ENCODE measurements at regions not wholly inside any gene's neighbourhood (a gene's known extent, or its start where the extent isn't known, plus 50 kb on each side); places are given as distances from the start of the nearest gene placed in this dataset.

- no peak overlapping the region for H3K4me3 ChIP-seq (replicated peaks; ENCODE audit: low read depth, low read length)
- TF ChIP-seq CTCF (IDR thresholded peaks at IDR 0.05; ENCODE audit: low read depth, low read length, missing control alignments): no peak
- DNase-seq (ENCODE audit: extremely low read depth, low read depth): no peak
These were observed 521.3 kb upstream of the TMEM132C start for GRCh38 chr12:127745469-127746212.

DNA sequence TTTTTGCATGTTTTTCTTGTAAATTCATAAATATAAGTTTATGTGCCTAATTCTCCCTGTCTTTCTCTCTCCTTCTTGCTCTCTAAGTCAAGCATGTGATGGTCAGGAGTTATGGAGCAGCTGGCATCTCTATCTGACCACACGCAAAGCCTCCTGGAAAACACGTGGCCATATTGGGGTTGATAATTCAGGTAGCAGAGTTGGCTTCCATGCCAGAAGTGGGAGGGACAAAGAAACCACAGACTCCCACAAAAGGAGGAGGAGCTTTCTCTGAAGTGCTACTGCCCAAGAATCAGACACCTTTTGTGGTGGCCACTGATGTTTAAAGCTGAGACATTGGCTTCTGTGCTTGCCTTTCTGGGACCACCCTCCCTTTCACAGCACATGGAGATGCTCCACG, 517.6 kb upstream of the TMEM132C start:
- no peak for DNase-seq (ENCODE audit: extremely low read depth, low read depth)
- no peak overlapping the region for H3K4me3 ChIP-seq (replicated peaks; ENCODE audit: low read depth, low read length)
- no peak for TF ChIP-seq CTCF (IDR thresholded peaks at IDR 0.05; ENCODE audit: low read depth, low read length, missing control alignments)

DNA sequence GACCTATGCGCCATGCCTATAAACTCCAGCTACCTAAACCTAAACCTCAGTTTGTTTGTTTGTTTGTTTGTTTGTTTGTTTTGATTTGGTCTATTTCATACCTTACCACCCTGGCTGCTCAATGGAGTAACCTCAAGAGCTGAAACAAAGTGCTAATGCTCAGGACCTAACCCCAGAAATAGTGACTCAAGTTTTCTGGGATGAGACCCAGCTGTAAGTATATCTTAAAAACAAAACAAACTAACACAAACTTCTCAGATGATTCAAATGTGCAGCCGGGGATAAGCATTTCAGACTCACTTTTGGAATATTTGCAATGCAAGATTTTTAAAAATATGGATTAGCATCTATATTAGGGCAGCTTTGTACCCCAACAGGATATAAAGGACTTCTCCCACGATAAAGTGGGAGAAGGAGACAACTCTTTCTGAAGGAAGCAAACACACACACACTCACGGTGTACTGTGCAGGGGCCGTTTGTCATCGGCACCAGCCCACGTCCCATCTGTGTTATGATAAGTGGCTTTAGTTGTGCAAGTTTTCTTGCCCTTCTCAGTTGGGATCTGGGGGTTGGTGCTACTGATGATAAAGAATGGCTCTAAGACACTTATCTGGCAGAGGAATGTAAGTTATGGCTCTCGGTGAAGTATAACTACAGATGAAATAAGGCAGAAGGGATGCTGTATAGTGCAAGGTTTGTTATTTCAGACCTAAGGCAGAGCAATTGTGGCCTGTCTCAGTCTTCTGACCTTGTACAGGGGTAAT, 516.7 kb upstream of the TMEM132C start:
- no peak for DNase-seq (ENCODE audit: extremely low read depth, low read depth)
- TF ChIP-seq CTCF (IDR thresholded peaks at IDR 0.05; ENCODE audit: low read depth, low read length, missing control alignments): no peak
- H3K4me3 ChIP-seq (replicated peaks; ENCODE audit: low read depth, low read length): no peak overlapping the region

- no peak overlapping the region for H3K4me3 ChIP-seq (replicated peaks; ENCODE audit: low read depth, low read length)
- DNase-seq (ENCODE audit: extremely low read depth, low read depth): no peak
- no peak for TF ChIP-seq CTCF (IDR thresholded peaks at IDR 0.05; ENCODE audit: low read depth, low read length, missing control alignments)
These were observed 514.2 kb upstream of the TMEM132C start for GRCh38 chr12:127752802-127753201.

DNA sequence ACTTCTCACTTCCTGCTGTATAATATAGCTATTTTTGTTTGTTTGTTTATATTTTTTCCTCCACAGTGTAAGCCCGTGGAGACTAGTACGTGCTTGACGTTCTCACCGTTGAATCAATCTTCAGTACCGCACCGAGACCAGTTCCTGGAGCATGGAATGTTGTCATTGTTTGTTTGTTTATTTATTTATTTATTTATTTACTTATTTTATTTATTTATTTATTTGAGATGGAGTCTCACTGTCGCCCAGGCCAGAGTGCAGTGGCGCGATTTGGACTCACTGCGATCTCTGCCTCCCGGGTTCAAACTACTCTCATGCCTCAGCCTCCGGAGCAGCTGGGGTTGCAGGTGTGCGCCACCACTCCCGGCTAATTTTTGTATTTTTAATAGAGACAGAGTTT, 506.6 kb upstream of the TMEM132C start:
- no peak overlapping the region for H3K4me3 ChIP-seq (replicated peaks; ENCODE audit: low read depth, low read length)
- TF ChIP-seq CTCF (IDR thresholded peaks at IDR 0.05; ENCODE audit: low read depth, low read length, missing control alignments): no peak
- no peak for DNase-seq (ENCODE audit: extremely low read depth, low read depth)

- no peak overlapping the region for H3K4me3 ChIP-seq (replicated peaks; ENCODE audit: low read depth, low read length)
- no peak for TF ChIP-seq CTCF (IDR thresholded peaks at IDR 0.05; ENCODE audit: low read depth, low read length, missing control alignments)
- no peak for DNase-seq (ENCODE audit: extremely low read depth, low read depth)
These were observed 506.0 kb upstream of the TMEM132C start for GRCh38 chr12:127760996-127761395.
